SU-DHL-6 (cell line): ENCODE measurements at regions not wholly inside any gene's neighbourhood (a gene's known extent, or its start where the extent isn't known, plus 50 kb on each side); places are given as distances from the start of the nearest gene placed in this dataset.
"Not testable (repeated sequence)": the region's sequence is repeated elsewhere in the genome, so short reads cannot be mapped to it uniquely, and the experiment has no call there.

Experiments used
- H2AFZ ChIP-seq: fragments of 200-600 bp; sonication (generic); 2 replicates; pipeline ENCODE4 v1.6.1; 2014; ENCODE audit warnings: low read depth, mild to moderate bottlenecking, moderate library complexity, mixed read lengths, antibody characterized with exemption, low read length; ENCODE audit not compliant: severe bottlenecking
- H3F3A ChIP-seq: fragments of 200-600 bp; shearing (Covaris generic); 2 replicates; pipeline ENCODE4 v1.6.0; 2016; ENCODE audit warnings: antibody characterized with exemption, mild to moderate bottlenecking; ENCODE audit not compliant: insufficient read depth
- H3K27ac ChIP-seq: fragments of 200-600 bp; sonication (generic); 2 replicates; pipeline ENCODE4 v1.5.1; 2016; ENCODE audit warnings: low read depth, mild to moderate bottlenecking, low read length, moderate library complexity, mixed read lengths
- H3K27me3 ChIP-seq: fragments of 200-600 bp; sonication (generic), shearing (Covaris generic); 2 replicates; pipeline ENCODE4 v1.6.0; 2014; ENCODE audit warnings: mild to moderate bottlenecking, low read length
- H3K36me3 ChIP-seq: fragments of 200-600 bp; sonication (generic); 2 replicates; pipeline ENCODE4 v1.6.1; 2014; ENCODE audit warnings: mild to moderate bottlenecking, low read length, mixed read lengths
- H3K4me2 ChIP-seq: fragments of 300-600, 200-600 bp; shearing (Covaris generic), sonication (generic); 2 replicates; pipeline ENCODE4 v1.6.0; 2014; ENCODE audit warnings: low read length, low read depth, mild to moderate bottlenecking; ENCODE audit not compliant: poor library complexity, severe bottlenecking
- H3K4me3 ChIP-seq: fragments of 200-600 bp; sonication (generic); 2 replicates; pipeline ENCODE4 v1.5.1; 2014; ENCODE audit warnings: antibody characterized with exemption, low read length, mild to moderate bottlenecking, mixed read lengths; ENCODE audit not compliant: insufficient read depth, poor library complexity, severe bottlenecking
- H3K79me2 ChIP-seq: fragments of 200-600 bp; sonication (generic); 2 replicates; pipeline ENCODE4 v1.6.1; 2014; ENCODE audit warnings: mild to moderate bottlenecking, low read length, moderate library complexity; ENCODE audit not compliant: insufficient read depth
- H3K9ac ChIP-seq: fragments of 200-600 bp; sonication (generic); 2 replicates; pipeline ENCODE4 v1.7.0; 2014; ENCODE audit warnings: mild to moderate bottlenecking, low read length
- H3K9me2 ChIP-seq: fragments of 200-600 bp; sonication (generic); replicated peaks from 2 replicates; pipeline ENCODE4 v1.6.1; 2014; ENCODE audit warnings: low read length; ENCODE audit not compliant: insufficient read depth
- H3K9me3 ChIP-seq: fragments of 200-600 bp; sonication (generic); 2 replicates; pipeline ENCODE4 v1.6.1; 2014; ENCODE audit warnings: low read length, mixed read lengths; ENCODE audit not compliant: insufficient read depth
- H4K20me1 ChIP-seq: fragments of 200-600 bp; sonication (generic); 2 replicates; pipeline ENCODE4 v1.6.1; 2014; ENCODE audit warnings: low read depth, mild to moderate bottlenecking, antibody characterized with exemption, low read length, moderate library complexity, mixed read lengths
- CTCF ChIP-seq: fragments of 200-600 bp; sonication (generic); IDR thresholded peaks from one replicate; pipeline ENCODE4 v1.5.1; 2017; ENCODE audit warnings: antibody characterized with exemption, mild to moderate bottlenecking, low read length, moderate library complexity; ENCODE audit not compliant: insufficient read depth, poor library complexity, severe bottlenecking
- EZH2phosphoT487 ChIP-seq: fragments of 200-600 bp; sonication (generic), shearing (Covaris generic); conservative IDR thresholded peaks from 2 replicates; pipeline ENCODE4 v1.6.1; 2018; ENCODE audit warnings: mild to moderate bottlenecking, antibody characterized with exemption, low read length, moderate library complexity, mixed read lengths

GRCh38 chr22:22728382-22728781 is 84.0 kb downstream of the GGTLC2 start:
- H3K9ac ChIP-seq, result no peak overlapping the region
- no peaks in the 10 kb centered on the region for H3F3A ChIP-seq
- no peaks in the 10 kb centered on the region for H3K27me3 ChIP-seq
- H3K9me3 ChIP-seq, result no peaks in the 10 kb centered on the region
- H3K27ac ChIP-seq, result no peak overlapping the region
- no peaks in the 10 kb centered on the region for H3K9me2 ChIP-seq
- no peaks in the 10 kb centered on the region for H3K79me2 ChIP-seq
- no peaks in the 10 kb centered on the region for H4K20me1 ChIP-seq
- H3K36me3 ChIP-seq, result no peaks in the 10 kb centered on the region
- H2AFZ ChIP-seq, result no peak overlapping the region
- no peak overlapping the region for H3K4me2 ChIP-seq
- H3K4me3 ChIP-seq, result no peak overlapping the region
- TF ChIP-seq EZH2phosphoT487, result no peak
- TF ChIP-seq CTCF, result no peak

- H3K79me2 ChIP-seq, result no peaks in the 10 kb centered on the region
- no peak overlapping the region for H3K4me2 ChIP-seq
- H3F3A ChIP-seq, result no peaks in the 10 kb centered on the region; the same call in 1 of the 2 replicates
- no peak overlapping the region for H2AFZ ChIP-seq
- H3K36me3 ChIP-seq, result no peaks in the 10 kb centered on the region
- no peak overlapping the region for H3K27ac ChIP-seq
- H4K20me1 ChIP-seq, result no peaks in the 10 kb centered on the region
- no peaks in the 10 kb centered on the region for H3K9me2 ChIP-seq
- no peaks in the 10 kb centered on the region for H3K27me3 ChIP-seq
- H3K9me3 ChIP-seq, result no peaks in the 10 kb centered on the region
- no peak overlapping the region for H3K4me3 ChIP-seq
- H3K9ac ChIP-seq, result no peak overlapping the region
- TF ChIP-seq EZH2phosphoT487, result no peak
- no peak for TF ChIP-seq CTCF
Measured at GRCh38 chr22:22730655-22731373, 86.4 kb downstream of the GGTLC2 start.

GRCh38 chr22:22731374-22731676 is 86.9 kb downstream of the GGTLC2 start:
- no peak overlapping the region for H2AFZ ChIP-seq
- H4K20me1 ChIP-seq, result no peaks in the 10 kb centered on the region
- no peaks in the 10 kb centered on the region for H3K36me3 ChIP-seq
- H3K9ac ChIP-seq, result no peak overlapping the region
- no peaks in the 10 kb centered on the region for H3K27me3 ChIP-seq
- H3K4me3 ChIP-seq, result no peak overlapping the region
- H3F3A ChIP-seq, result no peaks in the 10 kb centered on the region; the same call in 1 of the 2 replicates
- no peaks in the 10 kb centered on the region for H3K9me3 ChIP-seq
- no peak overlapping the region for H3K27ac ChIP-seq
- H3K4me2 ChIP-seq, result no peak overlapping the region
- H3K9me2 ChIP-seq, result no peaks in the 10 kb centered on the region
- no peak for TF ChIP-seq EZH2phosphoT487
- H3K79me2 ChIP-seq, result no peaks in the 10 kb centered on the region

- H3K9me2 ChIP-seq, H2AFZ ChIP-seq, H3K9me3 ChIP-seq, H3K9ac ChIP-seq, H3K27ac ChIP-seq, H3K4me2 ChIP-seq, H3K27me3 ChIP-seq, H3K4me3 ChIP-seq, H3K79me2 ChIP-seq, H3F3A ChIP-seq, H3K36me3 ChIP-seq, H4K20me1 ChIP-seq: not testable (repeated sequence)
Measured at GRCh38 chr22:22733006-22733405, 88.6 kb downstream of the GGTLC2 start.
